OCI-LY7 (cell line): ENCODE measurements at regions not wholly inside any gene's neighbourhood (a gene's known extent, or its start where the extent isn't known, plus 50 kb on each side); places are given as distances from the start of the nearest gene placed in this dataset.

ENCODE experiments used
- BruUV-seq: library from RNA; stranded (reverse); fragments of 400-500 nt; replicated peaks from 2 replicates; lab custom pipeline; 2021; lab: Mats Ljungman, UMichigan
- CTCF ChIA-PET: fragments of 300-600 bp; sonication (Branson Sonifier 250); formaldehyde crosslinking; loops from one replicate; lab custom pipeline; 2022; ENCODE audit warnings: antibody characterized with exemption; ENCODE audit not compliant: unreplicated experiment; lab: Charles Lee
- POLR2A ChIA-PET: fragments of 300-600 bp; sonication (Branson Sonifier 250); formaldehyde crosslinking; loops from one replicate; lab custom pipeline; 2022; ENCODE audit warnings: antibody characterized with exemption; lab: Charles Lee
- DNase-seq: peaks from one replicate; pipeline ENCODE4 v3.0.0-alpha.2; 2015; ENCODE audit warnings: low spot score
- H2AFZ ChIP-seq: fragments of 200-600 bp; sonication (generic), shearing (Covaris generic); 2 replicates; pipeline ENCODE4 v1.6.1; 2014; ENCODE audit warnings: mild to moderate bottlenecking, antibody characterized with exemption, low read length, moderate library complexity
- H3K27ac ChIP-seq: fragments of 200-600 bp; sonication (generic); 2 replicates; pipeline ENCODE4 v1.5.1; 2014; ENCODE audit warnings: mixed run types, low read depth, mild to moderate bottlenecking, moderate library complexity, low read length, inconsistent platforms; ENCODE audit not compliant: poor library complexity, severe bottlenecking
- H3K36me3 ChIP-seq: fragments of 200-600 bp; sonication (generic); 2 replicates; pipeline ENCODE4 v1.6.1; 2014; ENCODE audit warnings: mild to moderate bottlenecking, antibody characterized with exemption, low read length, moderate library complexity, mixed read lengths; ENCODE audit not compliant: insufficient read depth
- H3K4me1 ChIP-seq: fragments of 200-600 bp; sonication (generic); 2 replicates; pipeline ENCODE4 v1.5.1; 2014; ENCODE audit warnings: mild to moderate bottlenecking, low read length; ENCODE audit not compliant: insufficient read depth, poor library complexity, severe bottlenecking
- H3K4me2 ChIP-seq: fragments of 200-600 bp; sonication (generic); 2 replicates; pipeline ENCODE4 v1.6.1; 2014; ENCODE audit warnings: mild to moderate bottlenecking, low read length
- H3K4me3 ChIP-seq: fragments of 200-600 bp; sonication (generic); 2 replicates; pipeline ENCODE4 v1.5.1; 2014; ENCODE audit warnings: mild to moderate bottlenecking, low read depth, low read length; ENCODE audit not compliant: poor library complexity, severe bottlenecking
- H3K79me2 ChIP-seq: fragments of 200-600 bp; sonication (generic); 2 replicates; pipeline ENCODE4 v1.6.1; 2016; ENCODE audit warnings: low read depth, mild to moderate bottlenecking, low read length, moderate library complexity, mixed read lengths; ENCODE audit not compliant: insufficient read depth
- H3K9me2 ChIP-seq: fragments of 200-600 bp; sonication (generic); 2 replicates; pipeline ENCODE4 v1.6.1; 2016; ENCODE audit warnings: mild to moderate bottlenecking, low read length, mixed read lengths; ENCODE audit not compliant: insufficient read depth
- H3K9me3 ChIP-seq: fragments of 200-600 bp; sonication (generic); 2 replicates; pipeline ENCODE4 v1.6.1; 2014; ENCODE audit warnings: mild to moderate bottlenecking, mixed run types, low read length, mixed read lengths
- H4K20me1 ChIP-seq: fragments of 200-600 bp; sonication (generic); 2 replicates; pipeline ENCODE4 v1.6.1; 2014; ENCODE audit warnings: mild to moderate bottlenecking, antibody characterized with exemption, low read length, moderate library complexity, mixed read lengths; ENCODE audit not compliant: insufficient read depth
- EZH2phosphoT487 ChIP-seq: fragments of 200-600 bp; sonication (generic); IDR thresholded peaks from 2 replicates; pipeline ENCODE4 v1.6.1; 2018; ENCODE audit warnings: low read depth, borderline replicate concordance, mild to moderate bottlenecking, mixed run types, antibody characterized with exemption, low read length, moderate library complexity, mixed read lengths
- intact Hi-C: fragments of 100-400 bp; cut with micrococcal nuclease; formaldehyde crosslinking; loops from one replicate; pipeline ENCODE4 v1.10.0; 2022; ENCODE audit not compliant: unreplicated experiment
- TF ChIP-seq, protein P1 (sequence below): fragments of 200-600 bp; sonication (generic); conservative IDR thresholded peaks from 2 replicates; pipeline ENCODE4 v1.5.1; 2014; ENCODE audit warnings: mild to moderate bottlenecking, antibody characterized with exemption, low read length, moderate library complexity, mixed read lengths

- H3K79me2 ChIP-seq, result no peaks in the 10 kb centered on the region
- ChIA-PET CTCF (no interaction called here), POLR2A (no interaction called here)
- H3K27ac ChIP-seq, result no peak overlapping the region
- no peak for DNase-seq
- H3K4me2 ChIP-seq, result no peak overlapping the region
- TF ChIP-seq, protein P1, sequence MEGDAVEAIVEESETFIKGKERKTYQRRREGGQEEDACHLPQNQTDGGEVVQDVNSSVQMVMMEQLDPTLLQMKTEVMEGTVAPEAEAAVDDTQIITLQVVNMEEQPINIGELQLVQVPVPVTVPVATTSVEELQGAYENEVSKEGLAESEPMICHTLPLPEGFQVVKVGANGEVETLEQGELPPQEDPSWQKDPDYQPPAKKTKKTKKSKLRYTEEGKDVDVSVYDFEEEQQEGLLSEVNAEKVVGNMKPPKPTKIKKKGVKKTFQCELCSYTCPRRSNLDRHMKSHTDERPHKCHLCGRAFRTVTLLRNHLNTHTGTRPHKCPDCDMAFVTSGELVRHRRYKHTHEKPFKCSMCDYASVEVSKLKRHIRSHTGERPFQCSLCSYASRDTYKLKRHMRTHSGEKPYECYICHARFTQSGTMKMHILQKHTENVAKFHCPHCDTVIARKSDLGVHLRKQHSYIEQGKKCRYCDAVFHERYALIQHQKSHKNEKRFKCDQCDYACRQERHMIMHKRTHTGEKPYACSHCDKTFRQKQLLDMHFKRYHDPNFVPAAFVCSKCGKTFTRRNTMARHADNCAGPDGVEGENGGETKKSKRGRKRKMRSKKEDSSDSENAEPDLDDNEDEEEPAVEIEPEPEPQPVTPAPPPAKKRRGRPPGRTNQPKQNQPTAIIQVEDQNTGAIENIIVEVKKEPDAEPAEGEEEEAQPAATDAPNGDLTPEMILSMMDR, result no peak
- TF ChIP-seq EZH2phosphoT487, result no peak
- H3K4me3 ChIP-seq, result no peak overlapping the region
- BruUV-seq, result no TSS peak
- no peak overlapping the region for H2AFZ ChIP-seq
- intact Hi-C loops, result no loop called here
- H3K4me1 ChIP-seq, result no peaks in the 10 kb centered on the region
- no peaks in the 10 kb centered on the region for H3K9me2 ChIP-seq
- no peaks in the 10 kb centered on the region for H4K20me1 ChIP-seq
- no peaks in the 10 kb centered on the region for H3K36me3 ChIP-seq
- H3K9me3 ChIP-seq, result no peaks in the 10 kb centered on the region
Observed at GRCh38 chr1:41997153-41997552, 78.4 kb upstream of the HIVEP3 start.

DNA sequence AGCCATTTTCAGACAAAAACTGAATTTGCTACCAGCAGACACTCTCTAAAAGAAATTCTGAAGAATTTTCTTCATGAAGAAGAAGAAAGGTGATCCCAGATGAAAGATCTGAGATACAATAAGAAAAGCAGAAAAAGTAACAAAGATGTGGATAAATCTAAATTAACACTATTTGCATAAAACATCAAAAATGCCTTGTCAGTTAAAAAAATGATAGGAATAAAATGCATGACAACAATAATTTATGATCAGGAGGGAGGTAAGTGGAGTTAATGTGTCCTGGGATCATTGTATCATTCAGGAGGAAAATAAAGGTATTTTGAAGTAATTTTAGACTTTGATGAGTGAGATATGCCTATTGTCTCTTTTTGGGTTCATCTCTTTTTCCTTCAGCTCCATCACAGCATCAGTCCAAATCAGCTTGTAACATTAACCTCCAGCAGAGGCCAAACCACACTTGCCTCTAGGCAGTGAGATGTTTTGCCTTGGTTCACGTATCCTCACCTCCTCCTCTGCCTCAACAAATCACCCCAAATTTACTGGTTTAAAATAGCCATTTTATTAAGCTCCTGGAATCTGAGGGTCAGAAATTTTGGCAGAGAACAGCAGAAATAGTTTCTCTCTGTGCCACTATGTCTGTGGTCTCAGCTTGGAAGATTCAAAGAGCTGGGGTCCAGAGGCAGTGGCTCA, 76.9 kb upstream of the HIVEP3 start:
- Histone ChIP-seq H3K4me2 (no peak overlapping the region), H3K27ac (no peak overlapping the region), H4K20me1 (no peaks in the 10 kb centered on the region), H3K4me3 (no peak overlapping the region), H3K4me1 (no peaks in the 10 kb centered on the region), H3K9me2 (no peaks in the 10 kb centered on the region), H3K79me2 (no peaks in the 10 kb centered on the region), H3K36me3 (no peaks in the 10 kb centered on the region), H3K9me3 (no peaks in the 10 kb centered on the region), H2AFZ (no peak overlapping the region)
- DNase-seq, result no peak
- TF ChIP-seq EZH2phosphoT487, result no peak
- TF ChIP-seq, protein P1, result no peak
- intact Hi-C loops, result no loop called here
- ChIA-PET POLR2A (interaction anchor here (0.6 kb wide), 1 partner anchor 18 kb away, joined by 3 read pairs; no protein-coding TSS in a partner anchor), CTCF (no interaction called here)
- no TSS peak for BruUV-seq

- BruUV-seq, result no TSS peak
- intact Hi-C loops, result no loop called here
- H3K9me2 ChIP-seq, result no peaks in the 10 kb centered on the region
- H3K79me2 ChIP-seq, result no peaks in the 10 kb centered on the region
- ChIA-PET CTCF (no interaction called here), POLR2A (no interaction called here)
- no peak overlapping the region for H3K4me3 ChIP-seq
- DNase-seq, result no peak
- H3K4me2 ChIP-seq, result no peak overlapping the region
- no peak overlapping the region for H3K27ac ChIP-seq
- H3K36me3 ChIP-seq, result no peaks in the 10 kb centered on the region
- no peaks in the 10 kb centered on the region for H4K20me1 ChIP-seq
- no peaks in the 10 kb centered on the region for H3K9me3 ChIP-seq
- no peaks in the 10 kb centered on the region for H3K4me1 ChIP-seq
- H2AFZ ChIP-seq, result no peak overlapping the region
- TF ChIP-seq EZH2phosphoT487, result no peak
- TF ChIP-seq, protein P1, result no peak
Observed at GRCh38 chr1:41994195-41994894, 75.6 kb upstream of the HIVEP3 start.
